CD14-positive monocyte (primary cell): ENCODE measurements at regions not wholly inside any gene's neighbourhood (a gene's known extent, or its start where the extent isn't known, plus 50 kb on each side); places are given as distances from the start of the nearest gene placed in this dataset.

Experiments used
- DNase-seq, 3 donors: peaks; one replicate each; pipeline ENCODE4 v3.0.0-alpha.2; 2011 to 2022
- H2AFZ ChIP-seq: 2 replicates; pipeline ENCODE4 v1.6.0; 2012; ENCODE audit warnings: mild to moderate bottlenecking, low read depth, low read length, inconsistent platforms; ENCODE audit not compliant: insufficient read depth, poor library complexity, severe bottlenecking
- H3K27ac ChIP-seq, 2 donors: 1 replicate in 1 of 2; 2 replicates in 1 of 2; pipeline ENCODE4 v1.5.1; 2012 to 2013; ENCODE audit warnings: low read length in 2 of 2, control low read depth in 1 of 2, inconsistent platforms in 1 of 2, low read depth in 1 of 2, mild to moderate bottlenecking in 1 of 2
- H3K27me3 ChIP-seq, 2 donors: one replicate each; pipeline versions ENCODE4 v1.6.0 to v1.6.1; 2011 to 2013; ENCODE audit warnings: low read length in 2 of 2; ENCODE audit not compliant: control insufficient read depth in 2 of 2, insufficient read depth in 2 of 2
- H3K36me3 ChIP-seq, 2 donors: replicated peaks in 1 of 2; 1 replicate in 1 of 2; 2 replicates in 1 of 2; pipeline versions ENCODE4 v1.5.1 to v1.6.1; 2012 to 2013; ENCODE audit warnings: low read length in 2 of 2, control low read depth in 1 of 2, inconsistent platforms in 1 of 2, mild to moderate bottlenecking in 1 of 2; ENCODE audit not compliant: insufficient read depth in 2 of 2, control insufficient read depth in 1 of 2
- H3K4me1 ChIP-seq, 2 donors: 1 replicate in 1 of 2; 2 replicates in 1 of 2; pipeline versions ENCODE4 v1.5.1 to v1.6.1; 2012 to 2013; ENCODE audit warnings: low read length in 2 of 2, control low read depth in 1 of 2, inconsistent platforms in 1 of 2, mild to moderate bottlenecking in 1 of 2, moderate library complexity in 1 of 2; ENCODE audit not compliant: insufficient read depth in 2 of 2, control insufficient read depth in 1 of 2
- H3K4me2 ChIP-seq: replicated peaks from 2 replicates; pipeline ENCODE3; 2012; ENCODE audit warnings: low read length, moderate library complexity, mild to moderate bottlenecking; ENCODE audit not compliant: poor library complexity, severe bottlenecking; ENCODE audit errors: extremely low read depth
- H3K4me3 ChIP-seq, 3 experiments: fragments of 200-600 bp in 1 of 3; sonication (generic) in 1 of 3; replicated peaks in 1 of 3; 1 replicate in 2 of 3; 2 replicates in 1 of 3; pipeline ENCODE4 v1.5.1; 2011 to 2013; ENCODE audit warnings: low read length in 3 of 3, mild to moderate bottlenecking in 3 of 3, control low read depth in 2 of 3, low read depth in 2 of 3, inconsistent platforms in 1 of 3, moderate library complexity in 1 of 3
- H3K79me2 ChIP-seq: 2 replicates; pipeline ENCODE4 v1.6.0; 2012; ENCODE audit warnings: mild to moderate bottlenecking, control low read depth, inconsistent platforms, low read length, moderate library complexity; ENCODE audit not compliant: insufficient read depth
- H3K9ac ChIP-seq: 2 replicates; pipeline ENCODE4 v1.6.0; 2017; ENCODE audit warnings: low read length, mild to moderate bottlenecking; ENCODE audit not compliant: insufficient read depth, poor library complexity, severe bottlenecking
- H3K9me3 ChIP-seq, 2 donors: replicated peaks in 1 of 2; 1 replicate in 1 of 2; 2 replicates in 1 of 2; pipeline versions ENCODE4 v1.5.1 to v1.6.1; 2012 to 2013; ENCODE audit warnings: low read length in 2 of 2, control low read depth in 1 of 2; ENCODE audit not compliant: control insufficient read depth in 1 of 2, insufficient read depth in 1 of 2
- H4K20me1 ChIP-seq: 2 replicates; pipeline ENCODE4 v1.6.0; 2012; ENCODE audit warnings: mild to moderate bottlenecking, low read length, control low read depth, moderate library complexity; ENCODE audit not compliant: insufficient read depth
- H3K27ac Mint-ChIP-seq, 7 donors: one replicate each; pipeline ENCODE4 v1.8.0; 2020; ENCODE audit warnings: mild to moderate bottlenecking in 7 of 7, mixed read lengths in 7 of 7, moderate library complexity in 6 of 7, inconsistent platforms in 2 of 7
- H3K27me3 Mint-ChIP-seq, 3 donors: one replicate each; pipeline ENCODE4 v1.8.0; 2021 to 2022; ENCODE audit warnings: low read depth in 3 of 3, mild to moderate bottlenecking in 3 of 3, mixed read lengths in 3 of 3, moderate library complexity in 3 of 3, inconsistent platforms in 1 of 3
- H3K36me3 Mint-ChIP-seq, 2 donors: one replicate each; pipeline ENCODE4 v1.8.0; 2020; ENCODE audit warnings: mixed read lengths in 2 of 2, inconsistent platforms in 1 of 2, mild to moderate bottlenecking in 1 of 2
- H3K4me1 Mint-ChIP-seq: one replicate; pipeline ENCODE4 v1.8.0; 2020; ENCODE audit warnings: mild to moderate bottlenecking, mixed read lengths
- H3K4me3 Mint-ChIP-seq, 2 donors: one replicate each; pipeline ENCODE4 v1.8.0; 2020; ENCODE audit warnings: mild to moderate bottlenecking in 2 of 2, mixed read lengths in 2 of 2, moderate library complexity in 1 of 2
- H3K9me3 Mint-ChIP-seq, 7 donors: one replicate each; pipeline ENCODE4 v1.8.0; 2020 to 2022; ENCODE audit warnings: mixed read lengths in 7 of 7, mild to moderate bottlenecking in 6 of 7, moderate library complexity in 6 of 7, inconsistent platforms in 2 of 7
- WGBS: methylation state at CpG from one replicate; pipeline ENCODE4 v1.1.5; 2013; ENCODE audit warnings: missing lambda C conversion rate; ENCODE audit not compliant: insufficient coverage; 5-methylcytosine and 5-hydroxymethylcytosine counted together
- intact Hi-C, 2 donors: fragments of 100-400 bp; cut with micrococcal nuclease; formaldehyde crosslinking; loops; one replicate each; pipeline versions ENCODE4 v1.15.0 to v1.15.1; 2023
- TF ChIP-seq, protein P1 (sequence below): fragments of 200-600 bp; IDR thresholded peaks from one replicate; pipeline ENCODE4 v1.8.0; 2022; ENCODE audit warnings: antibody characterized with exemption, mild to moderate bottlenecking

- Histone ChIP-seq H3K9me3 (peaks cover 46 to 54% of the 10 kb centered on the region in 2 donors), H2AFZ (no peak overlapping the region), H3K27ac (no peak overlapping the region), H3K36me3 (no peaks in the 10 kb centered on the region), H3K27me3 (no peaks in the 10 kb centered on the region), H3K4me2 (no peak overlapping the region), H3K4me1 (no peaks in the 10 kb centered on the region), H4K20me1 (no peaks in the 10 kb centered on the region), H3K9ac (no peak overlapping the region), H3K4me3 (no peak overlapping the region), H3K79me2 (no peaks in the 10 kb centered on the region)
- DNase-seq, result no peak
- TF ChIP-seq, protein P1, sequence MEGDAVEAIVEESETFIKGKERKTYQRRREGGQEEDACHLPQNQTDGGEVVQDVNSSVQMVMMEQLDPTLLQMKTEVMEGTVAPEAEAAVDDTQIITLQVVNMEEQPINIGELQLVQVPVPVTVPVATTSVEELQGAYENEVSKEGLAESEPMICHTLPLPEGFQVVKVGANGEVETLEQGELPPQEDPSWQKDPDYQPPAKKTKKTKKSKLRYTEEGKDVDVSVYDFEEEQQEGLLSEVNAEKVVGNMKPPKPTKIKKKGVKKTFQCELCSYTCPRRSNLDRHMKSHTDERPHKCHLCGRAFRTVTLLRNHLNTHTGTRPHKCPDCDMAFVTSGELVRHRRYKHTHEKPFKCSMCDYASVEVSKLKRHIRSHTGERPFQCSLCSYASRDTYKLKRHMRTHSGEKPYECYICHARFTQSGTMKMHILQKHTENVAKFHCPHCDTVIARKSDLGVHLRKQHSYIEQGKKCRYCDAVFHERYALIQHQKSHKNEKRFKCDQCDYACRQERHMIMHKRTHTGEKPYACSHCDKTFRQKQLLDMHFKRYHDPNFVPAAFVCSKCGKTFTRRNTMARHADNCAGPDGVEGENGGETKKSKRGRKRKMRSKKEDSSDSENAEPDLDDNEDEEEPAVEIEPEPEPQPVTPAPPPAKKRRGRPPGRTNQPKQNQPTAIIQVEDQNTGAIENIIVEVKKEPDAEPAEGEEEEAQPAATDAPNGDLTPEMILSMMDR, result no peak
- Mint-ChIP-seq H3K4me3 (no peak overlapping the region), H3K4me1 (no peaks in the 10 kb centered on the region), H3K9me3 (peaks cover 6 to 52% (median 33%) of the 10 kb centered on the region in 7 donors), H3K27ac (no peak overlapping the region), H3K27me3 (peaks cover 0 to 1% (median 0%) of the 10 kb centered on the region in 3 donors), H3K36me3 (no peaks in the 10 kb centered on the region)
- intact Hi-C loops, result no loop called here
- 94% methylated on average over 5 of the region's 8 CpGs for WGBS
Observed at GRCh38 chr13:19088416-19088815, 93.2 kb downstream of the TUBA3C start.

GRCh38 chr13:19085876-19086275, 95.7 kb downstream of the TUBA3C start:
- H3K4me3 Mint-ChIP-seq, result no peak overlapping the region
- Histone ChIP-seq H3K27ac (no peak overlapping the region), H3K79me2 (no peaks in the 10 kb centered on the region)

More at GRCh38 chr13:19085876-19086275, 95.7 kb downstream of the TUBA3C start:
- H3K4me1 ChIP-seq, result no peaks in the 10 kb centered on the region
- H3K9ac ChIP-seq, result no peak overlapping the region
- H3K9me3 ChIP-seq, result peaks cover 43 to 60% of the 10 kb centered on the region in 2 donors
- no peaks in the 10 kb centered on the region for H3K36me3 ChIP-seq
- TF ChIP-seq, protein P1, result no peak
- 93% methylated on average over 9 of the region's 12 CpGs for WGBS
- no peak overlapping the region for H3K4me2 ChIP-seq
- Mint-ChIP-seq H3K4me1 (no peaks in the 10 kb centered on the region), H3K36me3 (no peaks in the 10 kb centered on the region), H3K27me3 (peaks cover 0 to 1% (median 0%) of the 10 kb centered on the region in 3 donors), H3K27ac (no peak overlapping the region), H3K9me3 (peaks cover 6 to 56% (median 35%) of the 10 kb centered on the region in 7 donors)
- no peaks in the 10 kb centered on the region for H3K27me3 ChIP-seq
- intact Hi-C loops, result no loop called here
- no peak for DNase-seq
- no peaks in the 10 kb centered on the region for H4K20me1 ChIP-seq
- no peak overlapping the region for H3K4me3 ChIP-seq
- no peak overlapping the region for H2AFZ ChIP-seq
